ENCODE measurements at regions not wholly inside any gene's neighbourhood (a gene's known extent, or its start where the extent isn't known, plus 50 kb on each side); places are given as distances from the start of the nearest gene placed in this dataset.

- no peak for TF ChIP-seq PAXIP1 (CRISPR knock-in tag; conservative IDR thresholded peaks at IDR 0.05)
- no peak for TF ChIP-seq MLX (CRISPR knock-in tag; IDR thresholded peaks at IDR 0.05)
- TF ChIP-seq MXD3 (CRISPR knock-in tag; IDR thresholded peaks at IDR 0.05), result no peak
- no peak for TF ChIP-seq ZMYM2 (CRISPR knock-in tag; IDR thresholded peaks at IDR 0.05)
Observed at GRCh38 chr2:192993059-192993458, 798.3 kb upstream of the TMEFF2 start (continued).

GRCh38 chr2:192983173-192983572, 788.4 kb upstream of the TMEFF2 start:
- H3K36me3 ChIP-seq (replicated peaks in 1 of 2; ENCODE audit: control insufficient read depth in 1 of 2, insufficient read depth in 2 of 2, low read length in 2 of 2), result no peaks in the 10 kb centered on the region
- H2AFZ ChIP-seq (ENCODE audit: low read length), result no peak overlapping the region
- H3K79me2 ChIP-seq (ENCODE audit: insufficient read depth, low read length), result no peaks in the 10 kb centered on the region
- ChIA-PET CTCF (ENCODE audit: low intra/inter-chr PET ratio, low total read pairs) (no interaction called here), POLR2A (no interaction called here)
- H3K4me3 ChIP-seq (replicated peaks in 1 of 3; ENCODE audit: insufficient read depth in 1 of 3, low read depth in 2 of 3, low read length in 3 of 3), result no peak overlapping the region
- no peak overlapping the region for H3K27ac ChIP-seq (ENCODE audit: extremely low read length, insufficient read depth, low read length)
- no peaks in the 10 kb centered on the region for H3K4me1 ChIP-seq (ENCODE audit: insufficient read depth, low read length)
- no peak for FAIRE-seq
- no peaks in the 10 kb centered on the region for H3K9me3 ChIP-seq (ENCODE audit: low read length)
- no peak overlapping the region for H3K9ac ChIP-seq (ENCODE audit: insufficient read depth, low read depth, low read length)
- H3K4me2 ChIP-seq (ENCODE audit: low read depth, low read length), result no peak overlapping the region
- intact Hi-C loops (cut with micrococcal nuclease; ENCODE audit: unreplicated experiment) (no loop called here), in situ Hi-C loops (cut with HindIII; ENCODE audit: extremely low pct_ligation_motif_present, low pct_unique_long_range_greater_than_20kb) (no loop called here)
- H3K27me3 ChIP-seq (ENCODE audit: control insufficient read depth in 1 of 2, insufficient read depth in 2 of 2, low read length in 2 of 2), result no peaks in the 10 kb centered on the region; a peak in 1 of 5 replicates
- DNase-seq (ENCODE audit: low spot score), result no peak
- BruUV-seq (replicated peaks), result no TSS peak
- no peak for ATAC-seq
- no peaks in the 10 kb centered on the region for H4K20me1 ChIP-seq (ENCODE audit: insufficient read depth, low read length)
- no peak for TF ChIP-seq ZNF703 (CRISPR knock-in tag; IDR thresholded peaks at IDR 0.05; ENCODE audit: borderline replicate concordance)
- no peak for TF ChIP-seq ZNF720 (CRISPR knock-in tag; IDR thresholded peaks at IDR 0.05)
- TF ChIP-seq ZNF543 (CRISPR knock-in tag; IDR thresholded peaks at IDR 0.05), result no peak
- TF ChIP-seq ZBTB42 (CRISPR knock-in tag; IDR thresholded peaks at IDR 0.05), result no peak
- TF ChIP-seq ZBTB1 (CRISPR knock-in tag; IDR thresholded peaks at IDR 0.05; ENCODE audit: borderline replicate concordance), result no peak
- TF ChIP-seq ZFP62 (CRISPR knock-in tag; IDR thresholded peaks at IDR 0.05), result no peak
- TF ChIP-seq RBAK (CRISPR knock-in tag; IDR thresholded peaks at IDR 0.05), result no peak
- TF ChIP-seq MLXIP (CRISPR knock-in tag; IDR thresholded peaks at IDR 0.05; ENCODE audit: borderline replicate concordance), result no peak
- TF ChIP-seq MYNN (CRISPR knock-in tag; IDR thresholded peaks at IDR 0.05; ENCODE audit: low read depth), result no peak
- no peak for TF ChIP-seq FOXM1 (CRISPR knock-in tag; IDR thresholded peaks at IDR 0.05)
- no peak for TF ChIP-seq THRA (CRISPR knock-in tag; IDR thresholded peaks at IDR 0.05; ENCODE audit: borderline replicate concordance)
- no peak for TF ChIP-seq DRAP1 (CRISPR knock-in tag; IDR thresholded peaks at IDR 0.05)
